Adrenal gland (tissue), 9 donors: ENCODE measurements at regions not wholly inside any gene's neighbourhood (a gene's known extent, or its start where the extent isn't known, plus 50 kb on each side); places are given as distances from the start of the nearest gene placed in this dataset.

Experiments
- DNase-seq, 7 donors: peaks; one replicate each; pipeline ENCODE4 v3.0.0-alpha.2; 2019 to 2020
- H3K27ac ChIP-seq, 5 donors: fragments of 200-600 bp; sonication (generic) in 4 of 5; 1 replicate in 3 of 5; 2 replicates in 2 of 5; pipeline versions ENCODE4 v1.5.1 to v1.8.0; 2016 to 2020; ENCODE audit warnings: mild to moderate bottlenecking in 1 of 5
- H3K27me3 ChIP-seq: fragments of 200-600 bp; 2 replicates; pipeline ENCODE4 v1.8.0; 2021
- H3K36me3 ChIP-seq, 2 donors: fragments of 200-600 bp; replicated peaks in 1 of 2; 1 replicate in 1 of 2; 2 replicates in 1 of 2; pipeline versions ENCODE4 v1.5.1 to v1.8.0; 2018 to 2022
- H3K4me1 ChIP-seq, 2 donors: fragments of 200-600 bp; replicated peaks in 1 of 2; 1 replicate in 1 of 2; 2 replicates in 1 of 2; pipeline versions ENCODE4 v1.5.1 to v1.8.0; 2018 to 2021
- H3K4me3 ChIP-seq, 4 donors: fragments of 200-600 bp; sonication (generic) in 3 of 4; one replicate each; pipeline ENCODE4 v1.5.1; 2016 to 2018
- H3K9me3 ChIP-seq, 3 donors: fragments of 200-600 bp; sonication (generic) in 1 of 3; replicated peaks in 1 of 3; 1 replicate in 2 of 3; 2 replicates in 1 of 3; pipeline versions ENCODE4 v1.5.1 to v1.8.0; 2016 to 2021
- CTCF ChIP-seq, 6 experiments: fragments of 450-650 bp in 4 of 6; fragments of 200-600 bp in 2 of 6; sonication (generic) in 1 of 6; IDR thresholded peaks; 1 replicate in 5 of 6; 2 replicates in 1 of 6; pipeline versions ENCODE4 v1.5.1 to v1.8.0; 2016 to 2021; ENCODE audit warnings: antibody characterized with exemption in 6 of 6, mild to moderate bottlenecking in 2 of 6, moderate library complexity in 1 of 6
- POLR2A ChIP-seq, 2 donors: fragments of 450-650 bp; IDR thresholded peaks; one replicate each; pipeline ENCODE4 v1.6.1; 2017; ENCODE audit warnings: antibody characterized with exemption in 2 of 2, mild to moderate bottlenecking in 2 of 2, moderate library complexity in 1 of 2
- WGBS, 4 donors: extraction: QIAGEN DNeasy Blood & Tissue Kit in 2 of 4; methylation state at CpG; one replicate each; pipeline versions ENCODE4 v1.1.5 to v1.1.7; 2013 to 2017; 5-methylcytosine and 5-hydroxymethylcytosine counted together
- intact Hi-C, 2 donors: fragments of 100-400 bp; cut with DNase I; formaldehyde crosslinking; loops; one replicate each; pipeline versions ENCODE4 v1.14.1 to v1.15.0; 2022 to 2023
- donor health status: healthy with polysubstance abuse.
- donor health status: Bipolar disorder and iron deficiency.
- donor health status: DM: yes; HTN: yes; CAD: no.
- donor health status: DM: no; HTN: no; CAD: no.
- donor health status: DM: no; HTN: no; CAD: no.

- H3K36me3 ChIP-seq, result peaks cover 0 to 39% of the 10 kb centered on the region in 2 donors
Measured at GRCh38 chr17:77499699-77500435, 359.1 kb downstream of the SEC14L1 start.

DNA sequence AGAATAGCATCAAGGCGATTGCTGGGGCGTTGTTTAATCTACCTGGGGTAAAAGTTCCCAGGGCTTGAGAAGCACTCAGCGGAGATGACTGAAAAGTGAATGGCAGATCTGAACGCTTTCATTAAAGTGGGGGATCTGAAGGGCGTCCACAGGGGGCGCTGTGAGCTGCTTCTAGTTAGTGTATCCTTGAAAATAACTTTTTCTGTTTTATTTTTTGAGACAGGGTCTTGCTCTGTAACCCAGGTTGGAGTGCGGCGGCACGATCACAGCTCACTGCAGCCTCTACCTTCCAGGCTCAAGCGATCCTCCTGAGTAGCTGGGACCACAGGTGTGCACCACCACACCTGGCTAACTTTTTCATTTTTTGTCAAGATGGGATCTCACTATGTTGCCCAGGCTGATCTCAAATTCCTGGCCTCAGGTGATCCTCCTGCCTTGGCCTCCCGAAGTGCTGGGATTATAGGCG is 360.4 kb downstream of the SEC14L1 start:
- WGBS, 4 donors, result 89 to 97% (median 93%) methylated on average over 12 of the region's 12 CpGs
- Histone ChIP-seq H3K4me3 (no peak overlapping the region), H3K27me3 (no peaks in the 10 kb centered on the region), H3K27ac (no peak overlapping the region), H3K9me3 (no peaks in the 10 kb centered on the region), H3K4me1 (no peaks in the 10 kb centered on the region), H3K36me3 (peaks cover 0 to 37% of the 10 kb centered on the region in 2 donors)
- intact Hi-C loops, result no loop called here
- peak in 4 of 6 experiments; percentile 6 to 36 (median 22) for TF ChIP-seq CTCF (IDR thresholded peaks at IDR 0.05)
- TF ChIP-seq POLR2A (IDR thresholded peaks at IDR 0.05), result no peak
- peak in 1 of 7 donors; percentile 53 for DNase-seq

More at GRCh38 chr17:77499699-77500435, 359.1 kb downstream of the SEC14L1 start:
- intact Hi-C loops, result no loop called here
- peaks cover 0 to under 1% of the 10 kb centered on the region in 2 donors for H3K4me1 ChIP-seq
- no peak for TF ChIP-seq POLR2A (IDR thresholded peaks at IDR 0.05)
- no peak for TF ChIP-seq CTCF (IDR thresholded peaks at IDR 0.05)
- DNase-seq, result peak in 2 of 7 donors; percentile 24 to 51
- no peaks in the 10 kb centered on the region for H3K27me3 ChIP-seq
- H3K4me3 ChIP-seq, result no peak overlapping the region
- 86 to 91% (median 90%) methylated on average over 3 to 14 of the region's 14 CpGs for WGBS, 4 donors
- no peaks in the 10 kb centered on the region for H3K9me3 ChIP-seq
- H3K27ac ChIP-seq, result no peak overlapping the region

- Histone ChIP-seq H3K9me3 (no peaks in the 10 kb centered on the region), H3K4me1 (no peaks in the 10 kb centered on the region), H3K27ac (no peak overlapping the region), H3K36me3 (peaks cover 0 to 28% of the 10 kb centered on the region in 2 donors), H3K27me3 (no peaks in the 10 kb centered on the region), H3K4me3 (no peak overlapping the region)
- DNase-seq, result peak in 1 of 7 donors; percentile 50
- intact Hi-C loops, result no loop called here
- 88 to 92% (median 91%) methylated on average over 15 to 16 of the region's 16 CpGs for WGBS, 4 donors
- TF ChIP-seq CTCF (IDR thresholded peaks at IDR 0.05) (no peak), POLR2A (IDR thresholded peaks at IDR 0.05) (no peak)
Measured at GRCh38 chr17:77501751-77502625, 361.2 kb downstream of the SEC14L1 start.

GRCh38 chr17:77502626-77503292 is 362.0 kb downstream of the SEC14L1 start:
- WGBS, 4 donors, result 87 to 93% (median 89%) methylated on average over 9 to 13 of the region's 13 CpGs

More at GRCh38 chr17:77502626-77503292, 362.0 kb downstream of the SEC14L1 start:
- peak in 2 of 7 donors; percentile 19 to 47 for DNase-seq
- Histone ChIP-seq H3K27ac (no peak overlapping the region), H3K27me3 (no peaks in the 10 kb centered on the region), H3K36me3 (peaks cover 0 to 22% of the 10 kb centered on the region in 2 donors), H3K9me3 (no peaks in the 10 kb centered on the region), H3K4me1 (no peaks in the 10 kb centered on the region), H3K4me3 (no peak overlapping the region)
- TF ChIP-seq CTCF (IDR thresholded peaks at IDR 0.05), result no peak
- no peak for TF ChIP-seq POLR2A (IDR thresholded peaks at IDR 0.05)
- intact Hi-C loops, result no loop called here
